Keratinocyte (primary cell): ENCODE measurements at regions not wholly inside any gene's neighbourhood (a gene's known extent, or its start where the extent isn't known, plus 50 kb on each side); places are given as distances from the start of the nearest gene placed in this dataset.

ENCODE experiments used
- CTCF ChIP-seq, 3 experiments: IDR thresholded peaks in 1 of 3; conservative IDR thresholded peaks in 1 of 3; optimal IDR thresholded peaks in 1 of 3; 2 replicates in 2 of 3; 3 replicates in 1 of 3; pipeline versions ENCODE3 to v1.5.1; 2011; ENCODE audit warnings: low read length in 3 of 3, mild to moderate bottlenecking in 3 of 3, moderate library complexity in 2 of 3, control low read depth in 1 of 3, inconsistent platforms in 1 of 3; ENCODE audit not compliant: insufficient read depth in 2 of 3; ENCODE audit errors: extremely low read depth in 1 of 3
- EZH2 ChIP-seq: IDR thresholded peaks from one replicate; pipeline ENCODE4 v1.6.1; 2012; ENCODE audit warnings: inconsistent platforms, mild to moderate bottlenecking, low read length, moderate library complexity

GRCh38 chr17:55962951-55963401, 190.3 kb upstream of the ANKFN1 start:
- TF ChIP-seq EZH2 (no peak), CTCF (optimal IDR thresholded peaks at IDR 0.05 in 1 of 3, IDR thresholded peaks at IDR 0.05 in 1 of 3, conservative IDR thresholded peaks at IDR 0.05 in 1 of 3; ENCODE audit: extremely low read depth in 1 of 3, insufficient read depth in 2 of 3, low read length in 3 of 3) (no peak)
